Chondrocyte (in vitro differentiated cells): ENCODE measurements at regions not wholly inside any gene's neighbourhood (a gene's known extent, or its start where the extent isn't known, plus 50 kb on each side); places are given as distances from the start of the nearest gene placed in this dataset.
A peak's percentile ranks its signal among the peaks of the same experiment; 100 is the strongest.

Experiments
- DNase-seq: peaks from one replicate; pipeline ENCODE4 v3.0.0; 2021; ENCODE audit warnings: mixed read lengths, low spot score
- H3K27ac Mint-ChIP-seq: one replicate; pipeline ENCODE4 v1.8.0; 2021; ENCODE audit warnings: mild to moderate bottlenecking, moderate library complexity, mixed read lengths; ENCODE audit not compliant: unreplicated experiment
- H3K27me3 Mint-ChIP-seq: 2 replicates; pipeline ENCODE4 v1.8.0; 2021; ENCODE audit warnings: low read depth, mixed read lengths
- H3K36me3 Mint-ChIP-seq: 2 replicates; pipeline ENCODE4 v1.8.0; 2021; ENCODE audit warnings: low read depth, mixed read lengths
- H3K4me1 Mint-ChIP-seq: 2 replicates; pipeline ENCODE4 v1.8.0; 2021; ENCODE audit warnings: low read depth, mild to moderate bottlenecking, mixed read lengths
- H3K4me3 Mint-ChIP-seq: one replicate; pipeline ENCODE4 v1.8.0; 2021; ENCODE audit warnings: mild to moderate bottlenecking, moderate library complexity, mixed read lengths; ENCODE audit not compliant: unreplicated experiment
- H3K9me3 Mint-ChIP-seq: 2 replicates; pipeline ENCODE4 v1.8.0; 2021; ENCODE audit warnings: low read depth, mixed read lengths
- TF ChIP-seq, protein P1 (sequence below): fragments of 200-600 bp; sonication (generic); IDR thresholded peaks from 2 replicates; pipeline ENCODE4 v1.5.0; 2021; ENCODE audit warnings: antibody characterized with exemption, mild to moderate bottlenecking, moderate library complexity

- no peaks in the 10 kb centered on the region for H3K27me3 Mint-ChIP-seq
- TF ChIP-seq, protein P1, sequence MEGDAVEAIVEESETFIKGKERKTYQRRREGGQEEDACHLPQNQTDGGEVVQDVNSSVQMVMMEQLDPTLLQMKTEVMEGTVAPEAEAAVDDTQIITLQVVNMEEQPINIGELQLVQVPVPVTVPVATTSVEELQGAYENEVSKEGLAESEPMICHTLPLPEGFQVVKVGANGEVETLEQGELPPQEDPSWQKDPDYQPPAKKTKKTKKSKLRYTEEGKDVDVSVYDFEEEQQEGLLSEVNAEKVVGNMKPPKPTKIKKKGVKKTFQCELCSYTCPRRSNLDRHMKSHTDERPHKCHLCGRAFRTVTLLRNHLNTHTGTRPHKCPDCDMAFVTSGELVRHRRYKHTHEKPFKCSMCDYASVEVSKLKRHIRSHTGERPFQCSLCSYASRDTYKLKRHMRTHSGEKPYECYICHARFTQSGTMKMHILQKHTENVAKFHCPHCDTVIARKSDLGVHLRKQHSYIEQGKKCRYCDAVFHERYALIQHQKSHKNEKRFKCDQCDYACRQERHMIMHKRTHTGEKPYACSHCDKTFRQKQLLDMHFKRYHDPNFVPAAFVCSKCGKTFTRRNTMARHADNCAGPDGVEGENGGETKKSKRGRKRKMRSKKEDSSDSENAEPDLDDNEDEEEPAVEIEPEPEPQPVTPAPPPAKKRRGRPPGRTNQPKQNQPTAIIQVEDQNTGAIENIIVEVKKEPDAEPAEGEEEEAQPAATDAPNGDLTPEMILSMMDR = no peak
- peak overlapping the region; percentile 57 for H3K27ac Mint-ChIP-seq
- DNase-seq = no peak
- no peaks in the 10 kb centered on the region for H3K36me3 Mint-ChIP-seq
- no peak overlapping the region for H3K4me3 Mint-ChIP-seq
- peaks cover 29% of the 10 kb centered on the region for H3K4me1 Mint-ChIP-seq
- no peaks in the 10 kb centered on the region for H3K9me3 Mint-ChIP-seq
Observed at GRCh38 chr17:15893658-15894024, 51.3 kb upstream of the ADORA2B start.

DNA sequence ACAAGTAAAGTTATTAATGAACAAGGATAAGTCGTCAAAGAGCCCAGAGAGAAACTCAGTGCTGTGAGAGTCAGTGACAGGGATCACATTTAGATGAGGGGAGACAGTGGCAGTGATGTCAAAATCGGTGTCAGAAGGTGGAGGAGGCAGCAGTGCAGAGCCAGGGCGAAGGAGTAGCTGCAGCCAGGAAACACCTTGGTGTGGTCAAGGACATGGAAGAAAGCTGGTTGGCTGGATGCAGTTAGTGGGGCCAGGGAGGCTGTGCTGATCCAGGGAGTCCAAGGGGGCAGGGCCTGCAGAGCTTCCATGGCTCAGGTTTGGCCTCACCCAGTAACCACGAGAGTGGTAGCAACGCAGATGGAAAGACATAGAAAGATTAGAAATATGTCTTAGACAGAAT lies 50.7 kb upstream of the ADORA2B start:
- Mint-ChIP-seq H3K27ac (no peak overlapping the region), H3K9me3 (no peaks in the 10 kb centered on the region), H3K4me1 (peaks cover 29% of the 10 kb centered on the region), H3K36me3 (no peaks in the 10 kb centered on the region), H3K4me3 (no peak overlapping the region), H3K27me3 (no peaks in the 10 kb centered on the region)
- TF ChIP-seq, protein P1 = no peak
- DNase-seq = no peak

DNA sequence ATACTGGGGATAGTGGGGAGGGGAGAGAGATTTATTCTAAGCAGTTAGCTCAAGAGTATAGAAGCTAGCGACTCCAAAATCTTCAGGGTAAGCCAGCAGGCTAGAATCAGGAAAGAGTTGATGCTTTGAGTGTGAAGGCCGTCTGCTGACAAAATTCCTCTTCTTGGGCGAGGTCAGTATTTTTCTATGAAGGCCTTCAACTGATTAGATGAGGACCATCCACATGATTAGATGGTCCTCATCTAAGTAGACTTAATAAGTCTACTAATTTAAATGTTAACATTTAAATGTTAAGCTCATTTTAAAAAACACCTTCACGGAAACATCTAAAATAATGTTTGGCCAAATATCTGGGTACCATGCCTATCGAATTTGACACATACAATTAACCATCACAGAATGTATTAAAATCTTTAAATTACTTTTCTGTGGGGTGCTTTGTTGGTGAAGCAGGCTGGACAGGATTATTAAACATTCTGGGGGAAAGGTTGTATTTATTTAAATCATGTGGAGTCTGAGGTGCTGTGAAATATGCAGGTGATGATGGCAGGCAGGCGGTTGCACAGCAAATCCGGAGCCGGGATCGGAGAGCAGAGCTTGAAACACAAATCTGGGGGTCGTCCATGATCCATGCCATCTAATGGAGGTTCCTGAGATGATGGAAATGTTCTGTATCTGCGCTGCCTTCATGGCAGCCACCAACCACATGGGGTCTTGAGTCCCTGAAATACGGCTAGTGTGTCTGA lies 49.8 kb upstream of the ADORA2B start:
- H3K4me3 Mint-ChIP-seq = no peak overlapping the region
- no peaks in the 10 kb centered on the region for H3K27me3 Mint-ChIP-seq
- H3K36me3 Mint-ChIP-seq = no peaks in the 10 kb centered on the region
- TF ChIP-seq, protein P1 = no peak
- H3K4me1 Mint-ChIP-seq = peaks cover 29% of the 10 kb centered on the region
- H3K27ac Mint-ChIP-seq = no peak overlapping the region
- peaks cover 2% of the 10 kb centered on the region for H3K9me3 Mint-ChIP-seq
- no peak for DNase-seq
